CD4-positive, alpha-beta T cell (primary cell): ENCODE measurements at regions not wholly inside any gene's neighbourhood (a gene's known extent, or its start where the extent isn't known, plus 50 kb on each side); places are given as distances from the start of the nearest gene placed in this dataset.

Source experiments
- ATAC-seq: fragments of 200-7000 bp; cut with Tn5 transposase; one replicate; pipeline ENCODE4 v1.10.0; 2022; ENCODE audit warnings: mild to moderate bottlenecking; ENCODE audit not compliant: poor library complexity
- CTCF ChIA-PET: fragments of 350-600 bp; sonication (Branson Sonifier 250); formaldehyde crosslinking; loops from one replicate; lab custom pipeline; 2021; ENCODE audit warnings: antibody characterized with exemption, inconsistent platforms; lab: Charles Lee
- POLR2A ChIA-PET: fragments of 350-600 bp; sonication (Branson Sonifier 250); formaldehyde crosslinking; loops from one replicate; lab custom pipeline; 2021; ENCODE audit warnings: antibody characterized with exemption, inconsistent platforms; lab: Charles Lee
- DNase-seq, 14 experiments: peaks; one replicate each; pipeline ENCODE4 v3.0.0-alpha.2; 2013 to 2020; ENCODE audit warnings: mixed read lengths in 2 of 14
- H3K27ac ChIP-seq, 2 donors: one replicate each; pipeline versions ENCODE4 v1.5.1 to v1.7.0; 2013; ENCODE audit warnings: low read length in 2 of 2, low read depth in 1 of 2, mild to moderate bottlenecking in 1 of 2
- H3K27me3 ChIP-seq, 2 experiments: 1 replicate in 1 of 2; 2 replicates in 1 of 2; pipeline versions ENCODE4 v1.6.1 to v1.7.0; 2013; ENCODE audit warnings: low read length in 2 of 2, control low read depth in 1 of 2, mild to moderate bottlenecking in 1 of 2, moderate library complexity in 1 of 2; ENCODE audit not compliant: insufficient read depth in 2 of 2, control insufficient read depth in 1 of 2
- H3K36me3 ChIP-seq: one replicate; pipeline ENCODE4 v1.6.1; 2013; ENCODE audit warnings: low read length, control low read depth; ENCODE audit not compliant: insufficient read depth
- H3K4me1 ChIP-seq: one replicate; pipeline ENCODE4 v1.6.1; 2013; ENCODE audit warnings: low read length, control low read depth; ENCODE audit not compliant: insufficient read depth
- H3K4me3 ChIP-seq: one replicate; pipeline ENCODE4 v1.5.1; 2013; ENCODE audit warnings: mild to moderate bottlenecking, low read length, moderate library complexity
- H3K9me3 ChIP-seq, 2 experiments: 1 replicate in 1 of 2; 2 replicates in 1 of 2; pipeline versions ENCODE4 v1.6.1 to v1.7.0; 2013; ENCODE audit warnings: low read length in 2 of 2, mild to moderate bottlenecking in 2 of 2, control low read depth in 1 of 2, moderate library complexity in 1 of 2; ENCODE audit not compliant: control insufficient read depth in 1 of 2, insufficient read depth in 1 of 2
- H3K27ac Mint-ChIP-seq: one replicate; pipeline ENCODE4 v1.8.0; 2020; ENCODE audit warnings: mixed read lengths
- H3K27me3 Mint-ChIP-seq: one replicate; pipeline ENCODE4 v1.8.0; 2021; ENCODE audit warnings: mixed read lengths
- H3K36me3 Mint-ChIP-seq: one replicate; pipeline ENCODE4 v1.8.0; 2021; ENCODE audit warnings: low read depth, mixed read lengths
- H3K4me1 Mint-ChIP-seq: one replicate; pipeline ENCODE4 v1.8.0; 2021; ENCODE audit warnings: low read depth, mixed read lengths
- H3K4me3 Mint-ChIP-seq: one replicate; pipeline ENCODE4 v1.8.0; 2020; ENCODE audit warnings: mild to moderate bottlenecking, mixed read lengths
- H3K9me3 Mint-ChIP-seq: one replicate; pipeline ENCODE4 v1.8.0; 2020; ENCODE audit warnings: mixed read lengths
- CTCF ChIP-seq: fragments of 200-600 bp; IDR thresholded peaks from one replicate; pipeline ENCODE4 v1.8.0; 2022; ENCODE audit warnings: antibody characterized with exemption, mild to moderate bottlenecking
- intact Hi-C, 2 experiments: fragments of 100-400 bp; cut with DNase I in 1 of 2; cut with micrococcal nuclease in 1 of 2; formaldehyde crosslinking; loops; one replicate each; pipeline versions ENCODE4 v1.15.1 to v1.9.0; 2023 to 2025; cut with DNase I, micrococcal nuclease

- ChIA-PET POLR2A (no interaction called here), CTCF (no interaction called here)
These were observed 821.6 kb downstream of the ANKRD7 start for GRCh38 chr7:119046068-119046467.

GRCh38 chr7:119065966-119066365 is 841.5 kb downstream of the ANKRD7 start:
- Histone ChIP-seq H3K4me1 (no peaks in the 10 kb centered on the region), H3K27ac (no peak overlapping the region), H3K4me3 (no peak overlapping the region), H3K27me3 (no peaks in the 10 kb centered on the region), H3K36me3 (no peaks in the 10 kb centered on the region), H3K9me3 (peaks cover 0 to 5% of the 10 kb centered on the region in 2 experiments)
- intact Hi-C loops = no loop called here
- H3K4me1 Mint-ChIP-seq = no peaks in the 10 kb centered on the region
- no peak for ATAC-seq
- CTCF ChIA-PET = no interaction called here
- no peaks in the 10 kb centered on the region for H3K27me3 Mint-ChIP-seq
- POLR2A ChIA-PET = no interaction called here
- DNase-seq = no peak
- H3K36me3 Mint-ChIP-seq = no peaks in the 10 kb centered on the region
- H3K4me3 Mint-ChIP-seq = no peak overlapping the region
- H3K9me3 Mint-ChIP-seq = peaks cover 3% of the 10 kb centered on the region
- H3K27ac Mint-ChIP-seq = no peak overlapping the region
- TF ChIP-seq CTCF = no peak

More at GRCh38 chr7:119046068-119046467, 821.6 kb downstream of the ANKRD7 start:
- no peak for TF ChIP-seq CTCF
- H3K4me1 Mint-ChIP-seq = no peaks in the 10 kb centered on the region
- no peak overlapping the region for H3K27ac ChIP-seq
- ATAC-seq (no peak), DNase-seq (no peak)
- no peak overlapping the region for H3K4me3 ChIP-seq
- H3K4me1 ChIP-seq = no peaks in the 10 kb centered on the region
- H3K36me3 ChIP-seq = no peaks in the 10 kb centered on the region
- H3K27me3 Mint-ChIP-seq = no peaks in the 10 kb centered on the region
- no peak overlapping the region for H3K27ac Mint-ChIP-seq
- intact Hi-C loops = no loop called here
- peaks cover 3% of the 10 kb centered on the region for H3K9me3 Mint-ChIP-seq
- H3K9me3 ChIP-seq = peaks cover 0 to 5% of the 10 kb centered on the region in 2 experiments
- H3K27me3 ChIP-seq = no peaks in the 10 kb centered on the region
- H3K4me3 Mint-ChIP-seq = no peak overlapping the region
- H3K36me3 Mint-ChIP-seq = no peaks in the 10 kb centered on the region

- CTCF ChIA-PET = no interaction called here
- no peak for TF ChIP-seq CTCF
These were observed 861.5 kb downstream of the ANKRD7 start for GRCh38 chr7:119086026-119086425.

More at GRCh38 chr7:119086026-119086425, 861.5 kb downstream of the ANKRD7 start:
- Mint-ChIP-seq H3K27me3 (no peaks in the 10 kb centered on the region), H3K4me3 (no peak overlapping the region), H3K9me3 (peaks cover 6% of the 10 kb centered on the region), H3K36me3 (no peaks in the 10 kb centered on the region), H3K4me1 (no peaks in the 10 kb centered on the region), H3K27ac (no peak overlapping the region)
- no peak overlapping the region for H3K27ac ChIP-seq
- H3K4me3 ChIP-seq = no peak overlapping the region
- POLR2A ChIA-PET = no interaction called here
- intact Hi-C loops = no loop called here
- DNase-seq (no peak), ATAC-seq (no peak)
- no peaks in the 10 kb centered on the region for H3K4me1 ChIP-seq
- no peaks in the 10 kb centered on the region for H3K36me3 ChIP-seq
- H3K9me3 ChIP-seq = no peaks in the 10 kb centered on the region
- H3K27me3 ChIP-seq = no peaks in the 10 kb centered on the region
